ENCODE measurements at regions not wholly inside any gene's neighbourhood (a gene's known extent, or its start where the extent isn't known, plus 50 kb on each side); places are given as distances from the start of the nearest gene placed in this dataset.

DNA sequence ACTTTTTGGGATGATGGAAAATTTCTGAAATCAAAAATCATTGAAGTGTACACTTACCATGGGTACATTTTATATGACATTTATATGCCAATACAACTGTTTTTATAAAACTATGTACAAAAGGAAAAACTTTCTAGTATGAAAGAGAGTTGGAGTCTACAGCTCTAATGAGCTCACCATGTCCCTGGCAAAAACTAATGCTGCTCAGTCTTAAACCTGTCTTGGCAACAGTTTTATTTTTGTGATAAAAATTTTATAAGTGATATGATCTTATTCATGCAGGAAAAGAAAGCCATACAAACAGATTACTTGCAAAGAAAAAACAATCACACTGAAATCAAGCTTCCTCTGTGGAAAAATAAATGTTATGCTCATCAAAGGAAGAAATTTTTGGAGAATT, 78.9 kb upstream of the RASEF start:
- no peak for TF ChIP-seq CTCF (IDR thresholded peaks at IDR 0.05)
- no peak for TF ChIP-seq POLR2A (IDR thresholded peaks at IDR 0.05)

Measured in adrenal gland (tissue), 5 donors.